AG20443 (cell line): ENCODE measurements at regions not wholly inside any gene's neighbourhood (a gene's known extent, or its start where the extent isn't known, plus 50 kb on each side); places are given as distances from the start of the nearest gene placed in this dataset.
A peak's percentile ranks its signal among the peaks of the same experiment; 100 is the strongest.

Source experiments
- DNase-seq: peaks from one replicate; pipeline ENCODE4 v3.0.0; 2012; ENCODE audit warnings: low spot score, mixed read lengths

DNA sequence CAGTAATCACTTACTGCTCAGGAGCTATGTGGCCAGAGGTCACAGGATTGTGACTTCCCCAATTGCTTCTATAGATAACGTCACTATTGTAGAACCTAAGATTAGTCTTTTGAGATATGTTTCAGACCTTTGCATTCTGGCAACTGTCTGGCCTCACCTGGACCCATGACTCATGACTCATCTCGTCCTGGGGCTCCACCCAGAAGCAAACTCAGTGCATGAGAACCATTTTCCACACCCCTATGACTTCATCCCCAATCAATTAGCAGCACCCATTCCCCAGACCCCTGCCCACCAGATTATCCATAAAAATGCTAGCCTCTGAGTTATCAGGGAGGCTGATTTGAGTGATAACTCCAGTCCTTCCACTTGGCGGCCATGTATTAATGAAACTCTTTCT lies 186.9 kb downstream of the EMP1 start:
- DNase-seq = no peak

DNA sequence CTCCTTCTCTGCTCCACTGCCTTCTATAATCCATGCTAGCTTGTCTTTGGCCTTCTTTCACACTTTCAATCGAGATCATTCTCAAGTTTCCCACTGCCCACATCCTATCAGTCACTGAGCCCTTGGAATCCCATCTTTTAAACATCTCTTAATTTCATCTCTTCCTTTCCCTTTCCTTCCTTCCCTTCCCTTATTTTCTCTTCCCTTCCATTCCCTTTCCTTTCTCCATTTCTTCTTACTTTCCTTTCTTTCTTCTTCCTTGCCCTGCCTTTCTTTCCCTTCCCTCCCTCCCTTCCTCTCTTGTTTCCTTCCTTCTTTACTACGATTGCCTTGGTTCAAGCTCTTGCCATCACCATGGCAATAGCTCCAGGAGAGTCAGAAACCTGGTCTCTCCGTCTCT lies 183.8 kb downstream of the EMP1 start:
- DNase-seq = no peak

DNA sequence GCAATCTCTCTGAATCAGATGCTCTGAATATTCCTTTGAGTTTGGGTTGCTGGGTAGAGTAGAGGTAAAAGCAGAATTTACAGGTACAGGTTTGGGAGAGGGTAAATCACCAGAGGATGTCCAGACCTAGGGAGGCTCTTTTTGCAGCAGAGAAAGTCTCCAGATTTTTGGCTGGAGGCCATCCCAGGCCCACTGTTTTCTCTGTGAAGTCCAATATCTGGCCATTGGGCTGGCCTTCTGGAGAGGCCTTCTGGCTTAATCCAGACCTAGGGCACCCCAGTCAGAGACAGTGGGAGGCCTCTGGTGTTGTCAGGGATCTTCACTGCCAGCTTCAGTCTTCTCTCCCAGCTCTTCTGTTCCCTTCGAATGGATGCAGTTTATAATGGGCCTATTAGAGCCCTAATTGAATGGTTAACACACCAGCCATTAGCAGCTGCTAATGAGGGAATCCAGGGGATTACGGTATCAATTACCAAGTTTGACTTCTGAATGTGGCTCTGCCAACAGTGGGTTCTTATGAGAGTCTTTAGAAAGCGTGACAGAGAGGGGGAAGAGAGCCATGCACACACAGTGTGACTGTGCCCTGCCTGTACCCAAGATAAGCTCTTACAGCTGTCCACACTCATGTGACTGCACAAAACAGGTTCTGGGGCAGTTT lies 183.1 kb downstream of the EMP1 start:
- no peak for DNase-seq

DNA sequence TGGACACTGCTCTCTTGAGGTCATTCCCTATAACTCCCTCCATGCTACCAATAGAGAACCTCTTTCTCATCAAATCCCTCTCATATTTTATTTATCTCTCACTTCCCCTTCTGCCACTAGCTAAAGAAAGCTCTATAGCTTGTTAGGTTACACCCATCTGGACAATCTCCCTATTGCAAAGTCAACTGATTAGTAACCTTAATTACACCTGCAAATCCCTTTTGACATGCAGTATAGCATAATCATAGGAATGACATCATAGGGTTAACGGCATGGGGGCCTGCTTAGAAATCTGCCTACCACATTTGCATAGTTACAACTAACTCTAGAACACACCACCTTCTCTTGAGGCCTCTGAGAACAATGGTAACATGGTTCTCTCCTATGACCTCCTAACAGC lies 181.2 kb downstream of the EMP1 start:
- no peak for DNase-seq

DNA sequence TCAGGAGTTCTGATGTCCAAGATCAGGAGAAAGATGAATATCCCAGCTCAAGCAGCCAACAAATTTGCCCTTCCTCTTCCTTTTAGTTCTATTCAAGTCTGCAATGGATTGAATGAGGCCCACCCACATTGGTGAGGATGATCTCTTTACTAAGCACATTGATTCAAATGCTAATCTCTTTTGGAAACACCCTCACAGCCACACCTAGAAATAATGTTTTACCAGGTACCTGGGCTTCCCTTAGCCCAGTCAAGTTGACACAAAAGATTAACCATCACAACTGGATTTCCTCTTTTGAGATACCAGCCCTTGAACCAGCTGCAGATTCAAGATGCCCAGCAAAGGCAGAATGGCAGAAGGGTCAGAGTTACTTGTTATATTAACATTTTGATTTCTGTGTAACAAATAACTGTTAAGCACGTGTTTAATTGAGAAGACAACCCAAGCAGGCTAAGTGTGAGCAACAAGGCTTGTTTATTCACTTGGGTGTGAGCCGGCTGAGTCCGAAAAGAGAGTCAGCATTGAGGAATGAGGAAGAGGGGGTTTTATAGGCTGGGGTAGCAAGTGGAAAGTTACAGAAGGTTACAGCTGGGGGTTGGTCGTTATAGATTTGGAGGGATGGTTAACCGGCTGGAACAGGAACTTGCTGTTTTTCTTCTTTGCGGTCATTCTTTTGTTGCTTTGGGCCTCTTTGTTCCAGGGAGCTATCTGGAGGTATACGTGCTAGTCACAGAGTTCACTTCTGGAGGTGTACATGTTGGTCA lies 180.3 kb downstream of the EMP1 start:
- DNase-seq = no peak

DNA sequence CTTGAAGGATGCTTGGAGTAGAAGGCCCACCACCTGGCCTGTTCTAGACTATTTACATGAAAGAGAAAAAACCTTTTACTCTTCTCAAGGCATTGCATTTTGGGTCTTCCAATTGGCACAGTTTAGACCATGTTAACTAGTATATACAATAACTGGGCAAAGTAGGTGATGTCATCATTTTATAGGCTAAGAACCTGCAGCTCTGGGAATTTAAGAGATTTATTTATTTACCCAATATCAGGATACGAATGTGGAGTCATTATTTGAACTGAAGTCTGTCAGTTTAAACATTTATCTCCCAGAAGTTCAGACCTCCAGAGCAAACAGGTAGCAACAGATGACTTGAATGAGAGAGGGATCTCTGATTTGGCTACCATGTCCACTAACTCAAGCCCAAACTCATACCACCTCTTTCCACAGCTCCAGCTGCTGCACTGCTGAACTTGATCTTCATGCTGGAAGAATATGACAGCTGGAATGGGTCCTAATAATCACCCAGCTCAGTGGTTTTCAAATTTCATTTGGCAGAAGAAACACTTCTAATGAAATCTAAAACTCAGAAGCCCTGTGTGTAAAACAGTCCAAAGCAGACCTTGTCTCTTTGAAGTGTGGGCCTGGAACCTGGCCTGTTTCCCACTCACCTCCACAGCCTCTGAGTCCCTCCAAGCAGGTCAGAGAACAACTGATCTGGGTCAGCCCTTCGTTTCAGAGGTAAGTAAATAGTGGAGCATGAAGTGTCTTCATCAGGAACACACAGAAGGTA lies 179.2 kb downstream of the EMP1 start:
- DNase-seq = no peak

DNA sequence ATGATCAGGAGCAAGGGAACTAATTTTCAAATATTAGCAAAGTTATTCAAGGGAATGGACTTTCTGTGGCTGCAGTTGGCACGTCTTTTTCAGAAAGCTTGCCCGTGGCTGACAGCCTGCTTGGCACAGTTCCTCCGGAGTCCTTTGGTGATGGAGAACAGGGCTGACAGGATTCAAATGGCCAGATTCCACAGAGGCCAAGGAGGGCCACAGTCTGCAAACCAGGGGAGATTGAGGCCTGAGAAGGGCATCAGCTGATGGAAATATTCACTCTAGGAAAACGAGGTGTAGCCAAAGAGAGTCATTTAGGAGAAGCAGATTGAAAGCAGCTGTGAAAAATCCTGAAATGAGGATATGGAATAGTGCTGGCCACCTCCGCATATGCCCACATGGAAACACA lies 178.3 kb downstream of the EMP1 start:
- no peak for DNase-seq

DNA sequence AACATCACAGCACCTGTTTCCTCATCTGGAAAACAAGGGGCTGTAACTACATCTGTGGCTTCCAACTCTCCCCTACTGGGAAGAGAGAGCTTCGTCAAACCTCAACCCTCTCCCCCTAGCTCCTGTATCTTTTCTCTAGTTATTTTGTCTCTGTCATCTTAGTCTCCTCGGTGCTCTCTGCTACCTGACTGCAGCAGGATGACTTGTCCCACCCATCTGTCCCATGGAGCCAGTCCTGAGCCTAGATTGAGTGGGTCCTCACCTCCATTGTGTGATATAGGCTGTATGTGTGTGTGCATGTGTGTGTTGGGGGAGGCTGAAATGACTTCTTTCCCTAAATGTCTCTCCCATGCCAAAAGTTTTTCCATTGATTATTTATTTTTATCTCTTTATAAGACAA lies 177.3 kb downstream of the EMP1 start:
- DNase-seq = no peak

DNA sequence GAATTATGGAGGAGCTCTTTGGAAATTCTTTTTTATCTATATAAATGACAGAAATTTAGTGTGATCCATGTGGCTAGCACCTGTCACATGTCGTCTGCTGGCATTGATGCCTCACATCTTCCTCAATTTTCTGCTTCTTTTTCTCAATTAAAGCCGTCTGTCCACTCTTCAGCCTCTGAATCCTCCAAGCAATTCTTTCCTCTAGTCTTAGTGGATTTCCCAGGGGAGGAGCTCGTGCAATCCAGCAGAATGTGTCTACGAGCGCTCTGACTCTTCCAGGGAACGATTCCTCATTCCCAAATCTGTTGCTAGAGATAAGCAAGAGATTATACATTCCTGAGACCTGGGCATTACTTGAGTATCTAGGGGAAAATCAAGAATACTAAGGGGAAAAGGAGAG lies 176.6 kb downstream of the EMP1 start:
- DNase-seq = no peak

DNA sequence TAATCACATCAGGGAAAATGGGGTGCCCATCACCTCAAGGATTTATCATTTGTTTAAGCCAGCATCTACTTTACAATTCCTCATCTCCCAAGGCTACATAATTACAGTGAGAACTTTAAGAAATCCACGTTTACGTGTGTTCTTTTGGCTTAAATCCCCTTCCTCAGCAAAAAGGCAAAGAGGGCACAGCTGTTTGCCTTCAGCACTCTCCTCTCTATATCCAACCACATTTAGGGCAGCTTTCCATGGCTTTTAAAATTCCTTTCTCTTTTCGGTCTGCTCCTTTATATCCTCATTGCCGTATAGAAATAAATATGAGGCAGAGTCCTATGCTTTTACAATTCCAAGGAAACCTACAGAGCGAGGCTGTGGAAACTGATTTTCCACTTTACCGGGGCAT lies 175.9 kb downstream of the EMP1 start:
- no peak for DNase-seq

DNA sequence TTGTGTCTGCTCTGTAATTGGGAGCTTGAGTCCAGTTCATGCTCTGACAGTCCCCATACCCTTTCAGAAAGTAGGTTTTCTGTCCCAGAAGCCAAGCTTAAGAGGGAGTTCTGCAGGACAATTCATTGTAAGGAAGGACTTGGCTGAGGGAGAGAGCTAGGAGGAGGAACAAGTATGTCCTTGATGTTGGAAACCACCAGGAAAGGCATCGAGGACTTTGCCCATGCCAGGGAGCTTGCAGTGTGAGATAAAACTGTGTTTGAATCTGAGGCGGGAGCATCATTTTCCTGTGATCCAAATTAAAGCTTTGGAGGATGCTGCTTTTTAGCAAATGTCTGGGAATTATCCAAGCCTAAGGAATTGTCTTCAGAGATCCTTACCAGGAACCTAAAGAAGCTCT lies 175.3 kb downstream of the EMP1 start:
- no peak for DNase-seq

DNA sequence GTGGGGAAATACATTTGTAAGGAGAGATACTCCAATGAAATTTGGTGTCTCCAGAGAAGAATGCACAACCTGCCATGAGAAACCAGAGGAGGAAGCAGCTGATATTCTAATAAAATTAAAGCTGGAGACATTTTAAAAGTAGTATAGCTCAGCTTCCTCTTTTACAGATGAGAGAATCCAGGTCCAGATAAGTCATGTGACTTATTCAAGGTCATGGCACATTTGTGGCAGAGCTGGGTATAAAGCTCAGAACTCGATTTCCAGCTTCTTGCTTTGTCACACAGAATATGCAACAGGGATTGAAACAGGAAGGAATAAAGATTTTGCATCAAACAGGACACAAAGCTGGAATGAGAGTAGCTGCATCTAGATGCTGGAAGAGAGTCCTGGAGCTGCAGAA lies 174.8 kb downstream of the EMP1 start:
- no peak for DNase-seq

DNA sequence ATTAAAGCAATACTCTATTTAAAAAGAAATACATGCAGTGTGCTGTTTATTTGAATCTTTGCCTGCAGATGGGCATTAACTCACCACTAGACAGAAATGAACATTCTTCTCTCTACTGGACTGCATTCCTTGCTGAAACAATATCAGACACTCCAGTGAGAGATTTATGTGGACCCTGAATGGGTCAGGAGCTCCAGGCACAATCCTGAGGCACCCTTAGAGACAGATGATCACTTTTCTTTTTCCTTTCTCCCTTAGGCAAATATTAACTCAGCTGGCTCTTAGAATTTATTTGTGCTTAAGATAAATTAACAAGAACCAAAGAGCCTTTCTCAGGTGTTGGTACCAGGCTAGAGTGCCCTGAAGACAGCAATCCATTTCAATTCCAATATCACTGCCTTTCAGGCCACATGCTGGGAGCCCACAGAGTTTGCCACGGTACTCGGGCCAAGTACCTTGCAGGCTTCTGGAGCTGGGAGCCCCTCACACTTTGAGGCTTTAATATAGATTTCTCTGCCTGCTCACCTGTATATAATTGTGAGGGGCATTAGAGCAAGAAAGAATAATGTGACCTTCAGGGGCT lies 173.0 kb downstream of the EMP1 start:
- no peak for DNase-seq

DNA sequence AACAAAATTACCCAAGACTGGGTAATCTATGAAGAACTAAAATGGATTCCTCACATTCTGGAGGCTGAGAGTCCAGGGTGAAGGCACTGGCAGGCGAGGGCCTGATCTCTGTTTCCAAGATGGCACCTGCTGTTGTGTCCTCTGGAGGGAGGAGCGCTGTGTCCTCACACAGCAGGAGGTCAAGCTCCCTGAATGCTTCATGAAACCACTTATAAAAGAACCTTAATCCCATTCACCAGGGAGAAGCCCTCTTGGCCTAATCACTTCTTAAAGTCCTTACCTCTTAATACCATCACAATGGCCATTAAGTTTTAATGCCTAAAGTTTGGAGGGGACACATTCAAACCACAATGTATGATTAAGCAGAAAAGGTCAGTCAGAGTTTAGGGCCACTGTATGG lies 172.4 kb downstream of the EMP1 start:
- no peak for DNase-seq

DNA sequence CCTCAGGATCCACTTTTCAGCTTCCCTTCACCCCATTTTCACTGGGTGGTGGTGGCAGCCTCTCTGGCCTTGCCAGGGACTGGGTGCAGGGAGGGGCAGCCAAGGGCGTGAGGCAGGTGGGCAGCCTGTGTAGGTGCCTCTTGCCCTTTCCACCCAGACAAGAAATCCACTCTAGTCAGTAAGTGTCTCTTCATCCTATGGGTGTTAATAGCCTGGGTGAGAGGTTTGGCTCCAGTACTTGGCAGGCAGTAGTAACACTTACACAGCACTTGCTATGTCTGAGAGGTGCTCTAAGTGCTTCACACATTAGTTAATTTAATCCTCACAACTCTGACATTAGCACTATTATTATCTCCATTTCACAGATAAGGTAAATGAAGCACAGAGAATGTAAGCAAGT lies 171.9 kb downstream of the EMP1 start:
- no peak for DNase-seq

DNA sequence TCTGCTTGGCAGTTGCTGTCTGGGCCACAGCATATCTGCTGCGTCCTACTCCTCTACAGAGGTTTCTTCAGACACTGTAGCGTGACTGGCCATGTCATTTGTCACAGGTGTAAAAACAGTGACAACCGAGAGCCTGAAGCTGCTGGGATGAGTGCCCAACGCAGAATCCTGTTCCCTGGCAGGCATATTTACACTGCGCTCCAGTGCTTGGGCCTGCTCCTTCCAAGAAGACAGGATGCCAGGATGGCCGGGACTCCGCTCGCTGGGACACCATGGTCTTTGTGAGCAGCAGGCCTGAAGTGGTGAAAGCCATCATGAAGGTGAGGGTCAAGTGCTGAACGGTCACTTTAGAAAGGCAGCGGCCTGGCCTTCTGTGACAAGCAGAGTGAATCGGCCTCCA lies 171.4 kb downstream of the EMP1 start:
- DNase-seq = no peak

DNA sequence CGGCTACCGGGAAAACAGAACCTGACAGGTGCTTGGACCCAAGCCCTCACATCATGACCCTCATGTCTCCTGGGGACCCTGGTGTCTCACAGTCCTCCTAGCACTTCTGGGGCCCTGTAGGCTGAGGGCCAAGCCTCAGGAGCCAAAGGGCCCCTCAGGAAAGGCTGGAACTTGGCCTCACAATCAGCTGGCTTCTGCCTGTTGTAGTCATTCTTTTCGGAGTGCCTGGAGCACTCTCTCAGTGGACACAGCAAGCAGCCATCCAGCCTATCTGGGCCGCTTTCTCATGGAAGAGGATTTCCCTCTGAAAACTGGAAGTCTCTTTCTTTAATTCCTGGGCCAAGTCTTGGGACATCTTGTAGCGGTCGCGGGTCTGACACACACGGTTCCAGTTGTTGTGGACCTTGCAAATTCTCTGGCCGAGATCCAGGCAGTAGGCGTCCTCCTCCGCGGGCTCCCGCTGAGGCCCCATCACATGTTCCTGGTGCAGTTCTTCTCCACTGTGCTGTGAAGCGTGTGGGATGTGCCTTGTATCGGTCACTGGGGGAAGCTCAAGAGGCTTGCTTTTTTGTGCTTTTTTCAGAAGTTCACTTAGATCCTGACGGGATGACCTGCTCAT lies 169.3 kb downstream of the EMP1 start:
- no peak for DNase-seq

DNA sequence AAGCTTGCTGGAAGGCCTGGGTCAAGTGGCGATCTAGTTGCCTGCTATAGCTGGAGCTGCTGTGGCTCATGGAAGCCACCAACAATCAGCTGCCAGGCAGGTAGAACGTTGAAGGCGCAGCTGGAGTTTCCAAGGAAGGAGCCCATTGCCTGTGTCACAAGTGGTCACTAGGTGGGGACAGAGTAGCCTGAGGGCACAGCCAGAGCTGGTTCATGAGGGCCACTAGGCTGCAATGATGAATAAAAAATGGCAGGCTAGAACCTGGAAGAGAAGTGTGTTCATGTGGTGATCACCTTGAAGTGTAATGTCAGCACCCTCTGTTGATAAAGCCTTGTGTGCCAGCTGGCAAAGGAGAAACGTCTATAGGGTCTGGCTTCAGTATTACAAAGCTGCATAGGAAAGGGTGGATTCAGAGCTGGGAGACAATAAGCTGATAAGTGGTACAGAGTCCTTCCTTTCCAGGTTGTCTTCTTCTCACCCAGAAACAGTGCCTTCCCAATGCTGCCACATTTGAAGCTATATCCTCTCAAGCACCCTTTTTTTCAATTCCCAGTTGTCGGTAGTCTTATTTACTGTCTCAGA lies 165.8 kb downstream of the EMP1 start:
- DNase-seq = peak; percentile 80

DNA sequence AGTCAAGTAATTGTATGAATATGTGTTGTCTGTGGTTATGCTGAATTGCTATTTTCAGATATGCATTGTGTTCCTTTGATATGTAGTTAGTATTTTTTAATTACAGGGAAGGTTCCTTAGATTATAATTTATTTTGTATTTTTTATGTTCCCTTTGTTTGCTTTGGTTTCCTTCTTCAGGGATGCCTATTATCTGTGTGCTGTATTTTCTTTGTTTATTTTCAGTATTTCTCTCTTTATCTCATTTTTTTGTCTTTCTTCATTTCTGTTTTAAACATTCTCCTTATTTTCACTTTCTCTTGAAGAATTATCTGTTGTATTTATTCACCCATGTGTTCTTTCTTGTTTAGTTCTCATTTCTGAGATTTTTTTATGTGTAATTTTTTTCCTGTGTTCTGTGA lies 163.1 kb downstream of the EMP1 start:
- DNase-seq = no peak

DNA sequence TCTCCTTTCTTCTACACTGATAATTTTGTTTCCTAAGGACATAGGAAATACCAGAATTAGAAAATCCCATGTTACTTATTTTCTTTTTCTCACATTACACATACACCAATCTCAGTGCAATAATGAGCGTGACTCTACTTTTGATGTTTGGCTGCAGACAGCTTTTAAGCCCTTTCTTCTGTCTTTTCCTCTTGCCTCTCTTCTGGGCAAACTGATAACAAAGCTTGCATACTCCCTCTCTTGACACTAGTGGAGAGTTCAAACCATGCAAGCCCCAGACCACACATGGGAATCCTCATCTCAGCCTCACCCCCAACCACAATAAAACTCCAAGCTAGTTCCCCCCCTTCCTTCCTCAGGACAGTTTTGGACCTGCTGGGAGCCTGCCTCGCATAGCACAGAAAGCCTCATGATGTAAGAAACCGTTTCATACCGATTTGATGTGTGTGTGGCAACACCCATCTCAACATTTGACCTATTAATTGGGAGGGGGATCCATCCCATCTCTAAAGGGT lies 161.9 kb downstream of the EMP1 start:
- no peak for DNase-seq

DNA sequence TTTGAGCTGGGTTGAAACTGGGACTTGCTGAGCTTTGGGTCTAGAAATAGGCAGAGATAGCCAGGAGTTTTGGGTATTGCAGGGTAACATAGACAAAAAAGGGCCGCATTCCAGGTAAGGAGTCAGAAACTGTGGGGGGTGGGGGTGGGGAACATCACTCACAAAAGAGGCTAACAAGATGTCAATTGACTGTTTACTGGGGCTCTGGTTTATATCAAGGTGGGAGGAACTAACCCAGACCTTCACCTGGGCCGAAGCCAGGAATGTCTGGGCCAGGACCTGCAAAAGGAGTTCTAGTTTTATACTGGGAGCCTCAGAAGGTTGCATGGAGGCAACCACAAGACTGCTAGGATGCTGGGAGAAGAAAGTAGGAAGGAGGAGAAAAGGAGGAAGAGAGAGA lies 154.4 kb downstream of the EMP1 start:
- DNase-seq = no peak

DNA sequence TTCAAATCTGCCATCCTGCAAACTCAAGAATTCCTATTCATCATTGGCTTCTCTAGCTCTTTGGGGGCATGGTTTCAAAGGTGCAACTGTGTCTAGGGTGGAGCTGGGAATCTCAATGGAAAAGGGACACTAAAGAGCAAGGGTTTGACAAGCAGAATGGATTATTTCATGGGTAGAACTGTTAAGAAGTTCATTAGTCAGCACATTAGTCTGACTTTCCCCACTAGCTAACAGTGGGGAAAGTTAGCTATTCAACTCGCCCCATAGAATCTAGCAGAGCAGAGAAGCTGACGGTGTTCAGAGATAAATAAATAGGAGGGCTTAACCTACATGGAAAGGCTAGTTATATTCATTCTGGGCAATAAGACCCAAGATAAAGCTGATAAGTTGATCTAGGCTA lies 153.9 kb downstream of the EMP1 start:
- DNase-seq = no peak
